SK-N-DZ (cell line): ENCODE measurements at regions not wholly inside any gene's neighbourhood (a gene's known extent, or its start where the extent isn't known, plus 50 kb on each side); places are given as distances from the start of the nearest gene placed in this dataset.

ENCODE experiments used
- DNase-seq: peaks from one replicate; pipeline ENCODE4 v3.0.0-alpha.2; 2015; ENCODE audit warnings: low spot score

GRCh38 chr14:30299915-30300314, 259.0 kb upstream of the G2E3 start:
- DNase-seq, result no peak

GRCh38 chr14:30303350-30303749, 255.6 kb upstream of the G2E3 start:
- no peak for DNase-seq

GRCh38 chr14:30305346-30305745, 253.6 kb upstream of the G2E3 start:
- DNase-seq, result no peak

DNA sequence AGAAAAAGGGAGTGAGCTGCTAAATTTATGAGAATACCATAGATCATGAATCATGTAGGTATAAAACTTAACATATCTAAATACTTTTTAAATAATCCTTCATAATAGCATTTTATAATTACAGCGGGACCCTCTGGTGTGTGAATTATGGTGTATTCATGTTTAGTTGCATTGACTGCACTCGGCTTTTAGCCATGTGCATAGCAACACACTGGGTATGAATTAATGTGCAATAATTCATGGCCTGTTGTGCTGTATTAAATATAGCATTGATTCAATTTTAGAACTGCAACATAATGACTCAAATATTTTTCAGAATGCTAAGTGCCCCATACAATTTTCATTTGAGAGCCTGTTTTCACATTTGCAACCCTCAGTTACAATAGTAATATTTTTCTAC, 249.6 kb upstream of the G2E3 start:
- DNase-seq, result no peak

DNA sequence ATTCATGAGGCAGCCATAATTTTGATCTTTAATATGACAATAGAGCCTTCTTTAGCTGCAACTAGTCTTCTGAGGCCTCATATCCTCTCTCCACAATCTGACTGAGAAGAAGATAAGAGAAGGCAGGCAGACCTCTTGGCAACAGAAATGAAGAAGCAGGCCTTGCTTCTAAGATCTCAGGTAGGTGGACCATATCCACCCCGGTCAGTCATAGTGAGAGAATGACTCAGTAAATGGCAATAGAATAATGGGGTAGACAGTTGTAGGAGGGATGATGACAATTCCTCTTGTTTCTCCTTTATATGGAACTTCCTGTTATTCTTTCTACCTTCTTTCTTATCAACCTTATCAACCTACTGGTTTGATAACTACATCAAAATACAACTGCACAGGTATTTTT, 246.7 kb upstream of the G2E3 start:
- no peak for DNase-seq

GRCh38 chr14:30317729-30318128, 241.2 kb upstream of the G2E3 start:
- DNase-seq, result peak; percentile 43

- DNase-seq, result no peak
These were observed 236.1 kb upstream of the G2E3 start for GRCh38 chr14:30322819-30323218.

DNA sequence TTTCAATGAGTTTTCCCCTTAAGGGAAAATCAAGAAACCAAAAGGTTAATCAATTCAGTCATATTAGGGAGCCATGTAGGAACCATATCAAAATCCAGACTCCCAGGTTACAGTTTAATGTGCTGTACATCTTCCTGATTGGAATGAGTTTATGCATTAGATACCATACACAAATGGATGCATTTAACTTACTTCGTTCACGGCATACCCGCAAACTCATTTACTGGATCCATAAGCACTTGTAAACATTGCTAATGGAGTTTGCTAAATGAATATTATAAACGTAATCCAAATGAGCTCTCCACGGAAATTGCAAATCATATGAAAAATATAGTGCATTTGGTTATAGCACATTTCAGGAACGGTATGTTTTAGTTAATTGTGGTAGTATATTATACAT, 228.9 kb upstream of the G2E3 start:
- no peak for DNase-seq

- no peak for DNase-seq
These were observed 228.5 kb upstream of the G2E3 start for GRCh38 chr14:30330445-30330844.

- DNase-seq, result no peak
These were observed 227.9 kb upstream of the G2E3 start for GRCh38 chr14:30331030-30331429.

GRCh38 chr14:30332374-30332773, 226.6 kb upstream of the G2E3 start:
- no peak for DNase-seq

GRCh38 chr14:30333934-30334333, 225.0 kb upstream of the G2E3 start:
- no peak for DNase-seq

- no peak for DNase-seq
These were observed 221.5 kb upstream of the G2E3 start for GRCh38 chr14:30337456-30337855.

DNA sequence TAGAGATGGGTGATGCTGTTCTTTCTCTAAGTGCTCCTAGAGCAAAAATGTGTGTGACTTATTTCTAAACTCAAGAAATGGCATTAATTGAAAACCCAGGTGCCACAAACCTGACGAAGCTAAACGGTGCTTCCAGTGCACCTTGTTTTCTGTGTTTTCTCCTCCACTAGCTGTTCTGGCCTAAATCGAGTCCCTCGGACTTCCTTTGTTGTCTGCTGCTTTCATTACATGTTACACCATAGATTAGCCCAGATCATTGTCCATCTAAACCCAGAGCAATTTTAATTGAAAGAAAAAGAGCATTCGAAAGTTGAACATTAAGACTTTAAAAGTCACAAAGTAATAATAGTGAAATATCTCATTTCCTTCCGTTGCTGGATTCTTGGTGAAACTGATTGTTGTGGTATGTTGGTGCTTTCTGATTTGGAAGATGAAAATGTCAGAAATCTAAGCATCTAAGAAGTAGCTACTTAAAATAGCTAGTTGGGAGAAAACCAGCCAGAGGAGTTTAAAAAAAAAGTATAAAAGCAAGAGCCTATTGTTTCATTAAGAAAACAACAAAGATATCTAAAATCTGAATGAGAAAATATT, 219.6 kb upstream of the G2E3 start:
- DNase-seq, result no peak

DNA sequence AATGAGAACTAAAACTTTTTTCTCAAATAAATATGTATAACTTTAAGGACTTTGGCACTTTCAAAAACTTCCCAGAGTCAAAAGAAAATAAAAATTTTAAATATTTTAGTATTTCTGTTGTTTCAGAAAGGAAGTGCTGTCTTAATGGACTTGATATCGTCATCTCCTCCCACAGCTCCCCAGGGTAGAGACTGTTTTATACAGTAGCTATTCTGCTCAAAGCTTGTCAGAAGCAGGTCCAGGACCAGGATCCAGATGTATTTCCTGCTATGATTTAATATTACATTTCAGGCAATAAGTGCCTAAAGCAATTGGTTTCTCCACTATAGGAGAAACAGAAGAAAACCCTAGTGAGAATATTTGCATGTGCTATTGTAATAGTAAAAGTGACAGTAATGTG, 218.5 kb upstream of the G2E3 start:
- no peak for DNase-seq

GRCh38 chr14:30345511-30345910, 213.4 kb upstream of the G2E3 start:
- no peak for DNase-seq

DNA sequence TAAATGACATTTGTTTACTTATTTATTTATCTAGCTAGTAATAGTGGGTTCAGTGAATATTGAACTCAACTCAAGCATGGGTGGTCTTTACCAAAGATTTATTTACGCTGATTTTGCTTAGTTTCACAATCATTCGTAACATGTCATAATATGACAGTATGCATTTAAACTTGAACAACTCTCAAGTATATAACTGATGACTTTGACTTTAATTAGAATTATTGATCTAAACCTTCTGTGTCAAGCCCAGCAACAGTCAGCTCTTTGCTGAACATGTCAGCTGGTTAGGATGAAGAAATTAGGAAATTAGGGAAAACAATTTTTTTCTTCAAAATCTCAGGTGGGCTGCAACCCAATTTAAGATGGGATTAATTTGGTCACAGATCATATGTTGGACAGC, 210.5 kb upstream of the G2E3 start:
- DNase-seq, result no peak

- peak; percentile 90 for DNase-seq
These were observed 209.4 kb upstream of the G2E3 start for GRCh38 chr14:30349520-30349919.

- peak; percentile 61 for DNase-seq
These were observed 204.5 kb upstream of the G2E3 start for GRCh38 chr14:30354439-30354838.

DNA sequence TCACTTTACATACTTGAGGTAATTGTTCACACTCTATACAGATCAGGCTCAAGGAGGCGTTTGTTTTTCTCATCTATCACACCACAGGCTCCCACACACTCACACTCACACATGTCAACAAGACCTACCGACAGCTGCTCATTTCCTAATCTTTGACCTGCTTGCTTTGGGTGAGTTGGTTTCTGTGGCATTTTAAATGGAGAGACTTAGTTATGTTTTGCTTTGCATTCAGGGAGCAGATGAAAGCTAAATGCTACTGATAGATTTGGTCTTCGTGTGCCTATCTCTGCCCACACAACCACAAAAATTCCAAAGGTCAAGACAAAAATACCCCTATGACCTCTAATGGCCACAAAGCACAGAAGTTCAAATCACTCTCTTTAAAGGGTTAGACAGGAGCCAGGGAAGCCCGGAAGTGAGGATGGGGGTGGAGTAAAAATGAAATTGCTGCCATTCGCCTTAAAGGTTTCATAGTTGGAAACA, 203.5 kb upstream of the G2E3 start:
- no peak for DNase-seq

DNA sequence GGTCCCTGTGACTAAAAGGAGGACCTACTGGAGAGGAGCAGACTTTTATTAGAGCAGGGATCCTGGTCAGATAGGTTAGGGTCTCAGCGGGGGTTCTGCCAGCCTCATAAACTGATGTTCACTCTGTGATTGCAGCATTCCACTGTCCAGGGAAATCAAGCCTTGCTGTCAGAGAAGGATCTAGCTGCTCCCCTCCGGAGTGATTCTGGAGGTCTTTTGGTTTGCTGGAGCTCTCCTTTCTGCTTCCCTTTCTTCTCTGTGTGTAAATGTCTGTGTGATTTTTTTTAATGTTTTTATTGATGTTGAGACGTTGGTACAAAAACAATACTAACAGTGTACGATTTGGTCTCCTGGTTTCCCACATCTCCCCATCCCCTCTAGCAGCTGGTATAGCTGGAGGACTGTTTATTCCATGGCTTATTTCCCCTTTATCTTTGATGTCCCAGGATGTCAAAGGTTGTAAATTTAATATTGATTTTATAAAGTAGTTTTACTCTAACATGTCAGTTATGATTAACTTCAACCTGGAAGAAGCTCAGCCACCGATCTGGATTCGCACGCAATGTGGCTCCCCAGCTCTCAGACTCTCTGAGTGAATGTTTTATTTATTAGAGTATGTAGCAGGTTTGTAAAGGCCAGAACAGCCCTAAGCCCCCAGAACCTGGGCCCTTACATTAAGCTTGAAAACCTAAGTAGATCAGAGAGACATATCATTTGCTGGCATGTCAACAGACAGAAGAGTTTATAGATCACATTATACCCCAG, 202.3 kb upstream of the G2E3 start:
- peak; percentile 64 for DNase-seq

DNA sequence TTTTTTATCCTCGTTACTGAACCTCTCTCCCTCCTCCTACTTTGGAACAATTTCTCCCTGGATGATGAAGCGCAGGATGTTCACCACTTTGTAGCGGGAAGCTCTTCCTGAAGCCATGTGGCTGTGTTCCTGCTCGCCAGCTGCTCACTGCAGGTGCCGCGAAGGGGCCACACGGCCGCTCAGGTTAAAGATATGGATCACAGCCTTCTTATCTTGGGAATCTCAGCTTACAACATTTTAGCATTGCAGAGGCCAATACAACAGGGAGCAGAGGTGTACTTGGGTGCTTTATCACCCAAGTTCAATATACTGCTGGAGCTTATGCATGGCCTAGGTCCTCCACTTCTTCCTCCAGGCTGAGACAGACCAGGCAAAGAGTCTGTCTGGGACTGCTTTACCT, 201.2 kb upstream of the G2E3 start:
- peak; percentile 59 for DNase-seq
